ENCODE measurements at regions not wholly inside any gene's neighbourhood (a gene's known extent, or its start where the extent isn't known, plus 50 kb on each side); places are given as distances from the start of the nearest gene placed in this dataset.
A peak's percentile ranks its signal among the peaks of the same experiment; 100 is the strongest.
"Not testable (repeated sequence)": the region's sequence is repeated elsewhere in the genome, so short reads cannot be mapped to it uniquely, and the experiment has no call there.

DNA sequence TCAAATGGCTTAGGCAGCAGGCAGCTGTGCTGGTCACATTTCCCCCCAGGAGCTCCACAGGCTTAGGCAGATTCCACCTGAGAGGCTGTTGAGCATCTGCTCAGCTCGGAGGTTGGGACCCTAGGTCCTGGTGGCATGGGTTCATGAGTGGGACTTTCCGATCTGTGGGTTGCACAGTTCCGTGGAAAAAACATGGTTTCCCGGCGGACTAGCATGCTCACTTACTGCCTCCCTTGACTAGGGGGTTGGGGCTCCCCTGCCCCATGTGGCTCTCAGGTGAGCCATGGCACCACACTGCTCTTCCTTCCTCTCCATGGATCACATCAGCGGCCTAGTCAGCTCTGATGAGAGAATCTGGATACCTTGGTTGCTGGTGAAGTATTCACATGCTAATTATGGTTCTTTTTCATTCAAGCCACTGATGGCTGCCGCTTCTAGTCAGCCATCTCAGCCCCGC, 685.1 kb downstream of the METTL15 start:
- Mint-ChIP-seq H3K27me3 (ENCODE audit: low read depth) (no peaks in the 10 kb centered on the region), H3K4me1 (ENCODE audit: low read depth) (peaks cover 12% of the 10 kb centered on the region), H3K4me3 (ENCODE audit: unreplicated experiment) (no peak overlapping the region), H3K9me3 (ENCODE audit: low read depth) (peaks cover 25% of the 10 kb centered on the region), H3K27ac (ENCODE audit: unreplicated experiment) (no peak overlapping the region), H3K36me3 (ENCODE audit: low read depth) (peaks cover 12% of the 10 kb centered on the region)
- TF ChIP-seq, protein P1, sequence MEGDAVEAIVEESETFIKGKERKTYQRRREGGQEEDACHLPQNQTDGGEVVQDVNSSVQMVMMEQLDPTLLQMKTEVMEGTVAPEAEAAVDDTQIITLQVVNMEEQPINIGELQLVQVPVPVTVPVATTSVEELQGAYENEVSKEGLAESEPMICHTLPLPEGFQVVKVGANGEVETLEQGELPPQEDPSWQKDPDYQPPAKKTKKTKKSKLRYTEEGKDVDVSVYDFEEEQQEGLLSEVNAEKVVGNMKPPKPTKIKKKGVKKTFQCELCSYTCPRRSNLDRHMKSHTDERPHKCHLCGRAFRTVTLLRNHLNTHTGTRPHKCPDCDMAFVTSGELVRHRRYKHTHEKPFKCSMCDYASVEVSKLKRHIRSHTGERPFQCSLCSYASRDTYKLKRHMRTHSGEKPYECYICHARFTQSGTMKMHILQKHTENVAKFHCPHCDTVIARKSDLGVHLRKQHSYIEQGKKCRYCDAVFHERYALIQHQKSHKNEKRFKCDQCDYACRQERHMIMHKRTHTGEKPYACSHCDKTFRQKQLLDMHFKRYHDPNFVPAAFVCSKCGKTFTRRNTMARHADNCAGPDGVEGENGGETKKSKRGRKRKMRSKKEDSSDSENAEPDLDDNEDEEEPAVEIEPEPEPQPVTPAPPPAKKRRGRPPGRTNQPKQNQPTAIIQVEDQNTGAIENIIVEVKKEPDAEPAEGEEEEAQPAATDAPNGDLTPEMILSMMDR (IDR thresholded peaks at IDR 0.05): no peak
- DNase-seq (ENCODE audit: low spot score): peak; percentile 55

DNA sequence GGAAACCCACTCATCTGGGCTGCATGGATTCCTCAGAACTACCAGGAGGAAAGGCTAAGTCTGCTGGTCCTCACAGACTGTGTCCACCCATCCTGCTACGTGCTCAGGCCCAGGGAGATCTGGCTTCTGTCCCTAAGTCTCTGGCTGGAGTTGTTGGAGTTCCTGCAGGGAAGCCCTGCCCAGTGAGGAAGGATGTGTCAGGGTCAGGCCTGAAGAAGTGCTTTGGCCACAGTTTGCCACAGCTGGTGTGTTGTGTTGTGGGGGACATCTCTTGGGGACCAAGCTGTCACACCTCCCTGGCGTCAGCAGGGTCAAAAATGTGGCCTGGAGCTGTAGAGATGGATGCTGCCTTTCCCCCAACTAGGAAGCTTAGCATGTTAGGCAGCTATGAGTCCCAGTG, 684.7 kb downstream of the METTL15 start:
- H3K27me3 Mint-ChIP-seq (ENCODE audit: low read depth): no peaks in the 10 kb centered on the region
- H3K9me3 Mint-ChIP-seq (ENCODE audit: low read depth): peaks cover 25% of the 10 kb centered on the region
- H3K27ac Mint-ChIP-seq (ENCODE audit: unreplicated experiment): no peak overlapping the region
- TF ChIP-seq, protein P1 (IDR thresholded peaks at IDR 0.05): no peak
- H3K4me1 Mint-ChIP-seq (ENCODE audit: low read depth): peaks cover 12% of the 10 kb centered on the region
- H3K4me3 Mint-ChIP-seq (ENCODE audit: unreplicated experiment): no peak overlapping the region
- H3K36me3 Mint-ChIP-seq (ENCODE audit: low read depth): peaks cover 12% of the 10 kb centered on the region
- DNase-seq (ENCODE audit: low spot score): no peak

DNA sequence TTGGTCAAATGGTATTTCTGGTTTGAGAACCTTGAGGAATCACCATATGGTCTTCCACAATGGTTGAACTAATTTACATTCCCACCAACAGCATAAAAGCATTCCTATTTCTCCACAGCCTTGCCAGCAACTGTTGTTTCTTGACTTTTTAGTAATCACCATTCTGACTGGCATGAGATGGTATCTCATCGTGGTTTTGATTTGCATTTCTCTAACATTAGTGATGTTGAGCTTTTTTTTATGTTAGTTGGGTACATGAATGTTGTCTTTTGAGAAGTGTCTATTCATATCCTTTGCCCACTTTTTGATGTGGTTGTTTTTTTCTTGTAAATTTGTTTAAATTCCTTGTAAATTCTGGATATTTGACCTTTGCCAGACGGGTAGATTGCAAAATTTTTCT, 679.7 kb downstream of the METTL15 start:
- H3K36me3 Mint-ChIP-seq (ENCODE audit: low read depth): peaks cover 16% of the 10 kb centered on the region
- H3K9me3 Mint-ChIP-seq (ENCODE audit: low read depth): peaks cover 55% of the 10 kb centered on the region
- H3K4me3 Mint-ChIP-seq (ENCODE audit: unreplicated experiment); H3K27ac Mint-ChIP-seq (ENCODE audit: unreplicated experiment); DNase-seq (ENCODE audit: low spot score); H3K4me1 Mint-ChIP-seq (ENCODE audit: low read depth); H3K27me3 Mint-ChIP-seq (ENCODE audit: low read depth): not testable (repeated sequence)

DNA sequence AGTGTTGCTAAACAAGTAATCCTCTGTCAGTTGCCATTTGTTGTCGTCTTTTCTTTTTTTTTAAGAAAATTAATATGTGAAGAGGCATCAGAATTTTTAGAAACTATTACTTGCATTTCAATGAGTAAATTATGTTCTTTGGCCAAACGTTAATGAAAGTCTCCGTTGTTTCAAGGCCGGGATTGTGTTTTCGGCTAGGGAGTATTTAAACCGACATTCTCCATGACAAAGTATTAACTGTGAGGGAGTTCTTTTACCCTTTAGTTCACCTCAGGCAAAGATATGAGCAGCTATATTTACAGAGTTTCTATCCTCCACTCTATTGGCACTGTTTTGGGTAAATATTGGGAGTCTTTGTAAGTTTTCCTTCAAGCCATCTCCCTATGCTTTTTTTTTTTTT, 668.9 kb downstream of the METTL15 start:
- TF ChIP-seq, protein P1 (IDR thresholded peaks at IDR 0.05): no peak
- Mint-ChIP-seq H3K27ac (ENCODE audit: unreplicated experiment) (no peak overlapping the region), H3K9me3 (ENCODE audit: low read depth) (peaks cover 33% of the 10 kb centered on the region), H3K36me3 (ENCODE audit: low read depth) (peaks cover 11% of the 10 kb centered on the region), H3K4me3 (ENCODE audit: unreplicated experiment) (no peak overlapping the region), H3K4me1 (ENCODE audit: low read depth) (no peaks in the 10 kb centered on the region), H3K27me3 (ENCODE audit: low read depth) (no peaks in the 10 kb centered on the region)
- DNase-seq (ENCODE audit: low spot score): no peak

DNA sequence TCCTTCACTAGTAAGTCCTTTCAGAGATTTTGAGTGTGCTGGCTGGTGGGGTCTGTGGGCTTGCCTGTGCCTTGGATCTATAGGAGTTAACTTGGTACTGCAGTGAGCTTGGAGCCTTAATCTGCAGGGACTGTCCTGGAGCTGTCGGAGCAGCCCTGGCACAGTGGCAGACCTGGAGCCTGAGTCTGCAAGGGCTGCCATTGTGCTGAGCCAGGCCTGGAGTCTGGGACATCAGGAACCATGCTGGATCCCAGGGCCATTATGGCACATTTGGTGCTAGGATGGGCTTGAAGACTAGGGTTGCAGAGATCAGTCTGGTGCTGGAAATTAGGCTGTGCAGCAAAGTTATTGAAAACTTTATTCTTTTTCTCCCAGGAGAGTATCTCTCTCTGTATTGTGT, 665.4 kb downstream of the METTL15 start:
- TF ChIP-seq, protein P1 (IDR thresholded peaks at IDR 0.05): no peak

DNA sequence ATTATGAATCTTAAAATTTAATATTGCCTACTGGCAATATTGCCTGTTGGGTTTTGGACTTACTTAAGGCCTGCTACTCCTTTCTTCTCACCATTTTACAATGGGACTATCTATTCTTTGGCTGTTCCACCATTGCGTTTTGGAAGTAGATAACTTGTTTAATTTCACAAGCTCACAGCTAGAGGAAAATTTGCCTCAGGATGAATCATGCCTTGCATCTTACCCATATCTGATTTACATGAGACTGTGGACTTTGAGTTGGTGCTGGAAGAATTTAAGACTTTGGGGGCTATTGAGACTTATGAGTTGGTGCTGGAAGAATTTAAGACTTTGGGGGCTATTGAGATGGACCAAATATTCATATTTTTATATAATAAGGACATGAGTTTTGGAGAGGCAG, 662.6 kb downstream of the METTL15 start:
- no peak for DNase-seq (ENCODE audit: low spot score)
- TF ChIP-seq, protein P1 (IDR thresholded peaks at IDR 0.05): no peak
- Mint-ChIP-seq H3K9me3 (ENCODE audit: low read depth) (peaks cover 47% of the 10 kb centered on the region), H3K27me3 (ENCODE audit: low read depth) (no peaks in the 10 kb centered on the region), H3K4me1 (ENCODE audit: low read depth) (peaks cover 7% of the 10 kb centered on the region), H3K4me3 (ENCODE audit: unreplicated experiment) (no peak overlapping the region), H3K27ac (ENCODE audit: unreplicated experiment) (no peak overlapping the region), H3K36me3 (ENCODE audit: low read depth) (peaks cover 13% of the 10 kb centered on the region)

More for the DNA sequence above, 665.4 kb downstream of the METTL15 start:
- Mint-ChIP-seq H3K4me1 (ENCODE audit: low read depth) (no peaks in the 10 kb centered on the region), H3K4me3 (ENCODE audit: unreplicated experiment) (no peak overlapping the region), H3K9me3 (ENCODE audit: low read depth) (peaks cover 36% of the 10 kb centered on the region), H3K27me3 (ENCODE audit: low read depth) (no peaks in the 10 kb centered on the region), H3K36me3 (ENCODE audit: low read depth) (peaks cover 11% of the 10 kb centered on the region), H3K27ac (ENCODE audit: unreplicated experiment) (no peak overlapping the region)
- DNase-seq (ENCODE audit: low spot score): no peak

Measured in chondrocyte (in vitro differentiated cells).